ENCODE measurements at regions not wholly inside any gene's neighbourhood (a gene's known extent, or its start where the extent isn't known, plus 50 kb on each side); places are given as distances from the start of the nearest gene placed in this dataset.

GRCh38 chr9:102106439-102106838 lies 368.0 kb upstream of the GRIN3A start:
- TF ChIP-seq, protein P1, sequence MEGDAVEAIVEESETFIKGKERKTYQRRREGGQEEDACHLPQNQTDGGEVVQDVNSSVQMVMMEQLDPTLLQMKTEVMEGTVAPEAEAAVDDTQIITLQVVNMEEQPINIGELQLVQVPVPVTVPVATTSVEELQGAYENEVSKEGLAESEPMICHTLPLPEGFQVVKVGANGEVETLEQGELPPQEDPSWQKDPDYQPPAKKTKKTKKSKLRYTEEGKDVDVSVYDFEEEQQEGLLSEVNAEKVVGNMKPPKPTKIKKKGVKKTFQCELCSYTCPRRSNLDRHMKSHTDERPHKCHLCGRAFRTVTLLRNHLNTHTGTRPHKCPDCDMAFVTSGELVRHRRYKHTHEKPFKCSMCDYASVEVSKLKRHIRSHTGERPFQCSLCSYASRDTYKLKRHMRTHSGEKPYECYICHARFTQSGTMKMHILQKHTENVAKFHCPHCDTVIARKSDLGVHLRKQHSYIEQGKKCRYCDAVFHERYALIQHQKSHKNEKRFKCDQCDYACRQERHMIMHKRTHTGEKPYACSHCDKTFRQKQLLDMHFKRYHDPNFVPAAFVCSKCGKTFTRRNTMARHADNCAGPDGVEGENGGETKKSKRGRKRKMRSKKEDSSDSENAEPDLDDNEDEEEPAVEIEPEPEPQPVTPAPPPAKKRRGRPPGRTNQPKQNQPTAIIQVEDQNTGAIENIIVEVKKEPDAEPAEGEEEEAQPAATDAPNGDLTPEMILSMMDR (IDR thresholded peaks at IDR 0.05), result no peak
- no peak for TF ChIP-seq POLR2AphosphoS5 (IDR thresholded peaks at IDR 0.05)
